GM23338 (cell line): ENCODE measurements at regions not wholly inside any gene's neighbourhood (a gene's known extent, or its start where the extent isn't known, plus 50 kb on each side); places are given as distances from the start of the nearest gene placed in this dataset.

ENCODE experiments used
- ATAC-seq: fragments of 200-7000 bp; cut with Tn5 transposase; 3 replicates; pipeline ENCODE4 v1.9.1; 2020
- DNase-seq: peaks from one replicate; pipeline ENCODE4 v3.0.0-alpha.2; 2015; ENCODE audit warnings: low spot score
- H2AFZ ChIP-seq: fragments of 200-600 bp; sonication (generic); 2 replicates; pipeline ENCODE4 v1.8.0; 2016; ENCODE audit warnings: antibody characterized with exemption, mild to moderate bottlenecking, moderate library complexity
- H3F3A ChIP-seq: fragments of 200-600 bp; sonication (generic); replicated peaks from 2 replicates; pipeline ENCODE4 v1.8.0; 2017; ENCODE audit warnings: antibody characterized with exemption, mixed run types, low read depth
- H3K27ac ChIP-seq: fragments of 200-600 bp; sonication (generic); 2 replicates; pipeline ENCODE4 v1.6.1; 2016; ENCODE audit warnings: low read depth
- H3K27me3 ChIP-seq: fragments of 200-600 bp; sonication (generic); 2 replicates; pipeline ENCODE4 v1.8.0; 2016; ENCODE audit warnings: mild to moderate bottlenecking, mixed run types, moderate library complexity; ENCODE audit not compliant: insufficient read depth
- H3K36me3 ChIP-seq: fragments of 200-600 bp; sonication (generic); 2 replicates; pipeline ENCODE4 v1.8.0; 2016; ENCODE audit warnings: mild to moderate bottlenecking; ENCODE audit not compliant: insufficient read depth
- H3K4me1 ChIP-seq: fragments of 200-600 bp; sonication (generic); 2 replicates; pipeline ENCODE4 v1.8.0; 2016; ENCODE audit warnings: mild to moderate bottlenecking, moderate library complexity; ENCODE audit not compliant: insufficient read depth
- H3K4me2 ChIP-seq: fragments of 200-600 bp; sonication (generic); 2 replicates; pipeline ENCODE4 v1.7.1; 2017; ENCODE audit warnings: mixed run types
- H3K4me3 ChIP-seq: fragments of 200-600 bp; sonication (generic); 2 replicates; pipeline ENCODE4 v1.6.1; 2016; ENCODE audit warnings: mixed run types
- H3K79me2 ChIP-seq: fragments of 200-600 bp; sonication (generic); replicated peaks from 2 replicates; pipeline ENCODE4 v1.8.0; 2017; ENCODE audit warnings: mild to moderate bottlenecking; ENCODE audit not compliant: insufficient read depth
- H3K9me2 ChIP-seq: fragments of 200-600 bp; sonication (generic); 2 replicates; pipeline ENCODE4 v1.8.0; 2017; ENCODE audit not compliant: insufficient read depth
- H4K20me1 ChIP-seq: fragments of 200-600 bp; sonication (generic); replicated peaks from 2 replicates; pipeline ENCODE4 v1.8.0; 2017; ENCODE audit warnings: mild to moderate bottlenecking; ENCODE audit not compliant: insufficient read depth
- H3K27ac Mint-ChIP-seq: 2 replicates; pipeline ENCODE4 v1.8.0; 2020; ENCODE audit warnings: inconsistent platforms, mild to moderate bottlenecking, moderate library complexity, mixed read lengths
- H3K27me3 Mint-ChIP-seq: 3 replicates; pipeline ENCODE4 v1.8.0; 2022; ENCODE audit warnings: low read depth, mild to moderate bottlenecking, moderate library complexity, mixed read lengths, inconsistent platforms; ENCODE audit not compliant: insufficient read depth, poor library complexity
- H3K36me3 Mint-ChIP-seq: 3 replicates; pipeline ENCODE4 v1.8.0; 2021; ENCODE audit warnings: low read depth, mild to moderate bottlenecking, inconsistent platforms, moderate library complexity, mixed read lengths
- H3K4me1 Mint-ChIP-seq: 3 replicates; pipeline ENCODE4 v1.8.0; 2020; ENCODE audit warnings: mild to moderate bottlenecking, inconsistent platforms, mixed read lengths
- H3K4me3 Mint-ChIP-seq: 3 replicates; pipeline ENCODE4 v1.8.0; 2021; ENCODE audit warnings: moderate library complexity, mild to moderate bottlenecking, inconsistent platforms, mixed read lengths
- H3K9me3 Mint-ChIP-seq: 3 replicates; pipeline ENCODE4 v1.8.0; 2020; ENCODE audit warnings: moderate library complexity, mild to moderate bottlenecking, inconsistent platforms, mixed read lengths
- CREB1 ChIP-seq: fragments of 250-450 bp; sonication (Bioruptor Pico); IDR thresholded peaks from 2 replicates; pipeline ENCODE4 v1.5.0; 2020; ENCODE audit warnings: low read depth, mild to moderate bottlenecking, moderate library complexity
- EZH2 ChIP-seq: fragments of 200-600 bp; sonication (generic); IDR thresholded peaks from one replicate; pipeline ENCODE4 v1.8.0; 2017; ENCODE audit warnings: antibody characterized with exemption, mild to moderate bottlenecking, low read depth; ENCODE audit not compliant: unreplicated experiment
- NANOG ChIP-seq: IDR thresholded peaks from 2 replicates; pipeline ENCODE4 v1.6.1; 2016; ENCODE audit warnings: antibody characterized with exemption, borderline replicate concordance
- STAT1 ChIP-seq: IDR thresholded peaks from one replicate; pipeline ENCODE4 v1.6.1; 2016; ENCODE audit warnings: antibody characterized with exemption; ENCODE audit not compliant: unreplicated experiment
- ZNF114 ChIP-seq: fragments of 250-450 bp; sonication (Bioruptor Pico); IDR thresholded peaks from 2 replicates; pipeline ENCODE4 v1.5.0; 2020; ENCODE audit warnings: mild to moderate bottlenecking, moderate library complexity
- TF ChIP-seq, protein P1 (sequence below): fragments of 250-450 bp; sonication (Bioruptor Pico); IDR thresholded peaks from 2 replicates; pipeline ENCODE4 v1.5.0; 2020; ENCODE audit warnings: mild to moderate bottlenecking, moderate library complexity
- TF ChIP-seq, protein P2 (sequence below), 2 experiments: fragments of 200-600 bp in 1 of 2; sonication (generic) in 1 of 2; conservative IDR thresholded peaks; 2 replicates each; pipeline versions ENCODE4 v1.5.1 to v1.6.1; 2016 to 2017; ENCODE audit warnings: antibody characterized with exemption in 2 of 2, low read depth in 2 of 2, mild to moderate bottlenecking in 2 of 2, moderate library complexity in 1 of 2
- TF ChIP-seq, protein P3 (sequence below): IDR thresholded peaks from one replicate; pipeline ENCODE4 v1.6.1; 2018; ENCODE audit warnings: antibody characterized with exemption; ENCODE audit not compliant: unreplicated experiment

DNA sequence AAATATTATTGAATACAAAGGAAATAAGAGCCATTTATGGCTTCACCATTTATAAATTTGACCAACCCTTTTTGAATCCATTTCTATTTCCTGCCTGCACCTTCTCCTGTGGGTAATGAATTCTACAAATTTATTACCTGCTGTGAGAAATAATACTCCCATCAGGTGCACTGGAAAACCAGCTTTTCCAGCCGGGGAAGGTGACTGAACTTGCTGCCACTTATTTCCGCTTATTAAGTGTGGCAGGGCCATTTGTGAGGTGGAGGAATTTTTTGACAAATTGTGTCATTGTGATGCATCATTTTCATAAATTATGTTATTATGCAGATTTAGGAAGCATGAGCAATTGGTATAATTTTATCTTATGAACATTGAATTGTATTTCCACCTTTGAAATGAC lies 151.1 kb downstream of the SQOR start:
- Histone ChIP-seq H3F3A (no peaks in the 10 kb centered on the region), H3K27me3 (no peaks in the 10 kb centered on the region), H3K4me3 (no peak overlapping the region), H3K4me1 (no peaks in the 10 kb centered on the region), H3K79me2 (no peaks in the 10 kb centered on the region), H3K36me3 (no peaks in the 10 kb centered on the region), H4K20me1 (no peaks in the 10 kb centered on the region), H3K27ac (no peak overlapping the region), H3K4me2 (no peak overlapping the region), H3K9me2 (no peaks in the 10 kb centered on the region), H2AFZ (no peak overlapping the region)
- Mint-ChIP-seq H3K9me3 (peaks cover 88% of the 10 kb centered on the region), H3K27me3 (peaks cover 2% of the 10 kb centered on the region), H3K4me3 (no peak overlapping the region), H3K27ac (no peak overlapping the region), H3K36me3 (peaks cover 3% of the 10 kb centered on the region; the same call in 1 of the 3 replicates), H3K4me1 (peaks cover 23% of the 10 kb centered on the region)
- ATAC-seq (no peak), DNase-seq (no peak)
- TF ChIP-seq EZH2: no peak
- TF ChIP-seq NANOG: no peak
- TF ChIP-seq, protein P1, sequence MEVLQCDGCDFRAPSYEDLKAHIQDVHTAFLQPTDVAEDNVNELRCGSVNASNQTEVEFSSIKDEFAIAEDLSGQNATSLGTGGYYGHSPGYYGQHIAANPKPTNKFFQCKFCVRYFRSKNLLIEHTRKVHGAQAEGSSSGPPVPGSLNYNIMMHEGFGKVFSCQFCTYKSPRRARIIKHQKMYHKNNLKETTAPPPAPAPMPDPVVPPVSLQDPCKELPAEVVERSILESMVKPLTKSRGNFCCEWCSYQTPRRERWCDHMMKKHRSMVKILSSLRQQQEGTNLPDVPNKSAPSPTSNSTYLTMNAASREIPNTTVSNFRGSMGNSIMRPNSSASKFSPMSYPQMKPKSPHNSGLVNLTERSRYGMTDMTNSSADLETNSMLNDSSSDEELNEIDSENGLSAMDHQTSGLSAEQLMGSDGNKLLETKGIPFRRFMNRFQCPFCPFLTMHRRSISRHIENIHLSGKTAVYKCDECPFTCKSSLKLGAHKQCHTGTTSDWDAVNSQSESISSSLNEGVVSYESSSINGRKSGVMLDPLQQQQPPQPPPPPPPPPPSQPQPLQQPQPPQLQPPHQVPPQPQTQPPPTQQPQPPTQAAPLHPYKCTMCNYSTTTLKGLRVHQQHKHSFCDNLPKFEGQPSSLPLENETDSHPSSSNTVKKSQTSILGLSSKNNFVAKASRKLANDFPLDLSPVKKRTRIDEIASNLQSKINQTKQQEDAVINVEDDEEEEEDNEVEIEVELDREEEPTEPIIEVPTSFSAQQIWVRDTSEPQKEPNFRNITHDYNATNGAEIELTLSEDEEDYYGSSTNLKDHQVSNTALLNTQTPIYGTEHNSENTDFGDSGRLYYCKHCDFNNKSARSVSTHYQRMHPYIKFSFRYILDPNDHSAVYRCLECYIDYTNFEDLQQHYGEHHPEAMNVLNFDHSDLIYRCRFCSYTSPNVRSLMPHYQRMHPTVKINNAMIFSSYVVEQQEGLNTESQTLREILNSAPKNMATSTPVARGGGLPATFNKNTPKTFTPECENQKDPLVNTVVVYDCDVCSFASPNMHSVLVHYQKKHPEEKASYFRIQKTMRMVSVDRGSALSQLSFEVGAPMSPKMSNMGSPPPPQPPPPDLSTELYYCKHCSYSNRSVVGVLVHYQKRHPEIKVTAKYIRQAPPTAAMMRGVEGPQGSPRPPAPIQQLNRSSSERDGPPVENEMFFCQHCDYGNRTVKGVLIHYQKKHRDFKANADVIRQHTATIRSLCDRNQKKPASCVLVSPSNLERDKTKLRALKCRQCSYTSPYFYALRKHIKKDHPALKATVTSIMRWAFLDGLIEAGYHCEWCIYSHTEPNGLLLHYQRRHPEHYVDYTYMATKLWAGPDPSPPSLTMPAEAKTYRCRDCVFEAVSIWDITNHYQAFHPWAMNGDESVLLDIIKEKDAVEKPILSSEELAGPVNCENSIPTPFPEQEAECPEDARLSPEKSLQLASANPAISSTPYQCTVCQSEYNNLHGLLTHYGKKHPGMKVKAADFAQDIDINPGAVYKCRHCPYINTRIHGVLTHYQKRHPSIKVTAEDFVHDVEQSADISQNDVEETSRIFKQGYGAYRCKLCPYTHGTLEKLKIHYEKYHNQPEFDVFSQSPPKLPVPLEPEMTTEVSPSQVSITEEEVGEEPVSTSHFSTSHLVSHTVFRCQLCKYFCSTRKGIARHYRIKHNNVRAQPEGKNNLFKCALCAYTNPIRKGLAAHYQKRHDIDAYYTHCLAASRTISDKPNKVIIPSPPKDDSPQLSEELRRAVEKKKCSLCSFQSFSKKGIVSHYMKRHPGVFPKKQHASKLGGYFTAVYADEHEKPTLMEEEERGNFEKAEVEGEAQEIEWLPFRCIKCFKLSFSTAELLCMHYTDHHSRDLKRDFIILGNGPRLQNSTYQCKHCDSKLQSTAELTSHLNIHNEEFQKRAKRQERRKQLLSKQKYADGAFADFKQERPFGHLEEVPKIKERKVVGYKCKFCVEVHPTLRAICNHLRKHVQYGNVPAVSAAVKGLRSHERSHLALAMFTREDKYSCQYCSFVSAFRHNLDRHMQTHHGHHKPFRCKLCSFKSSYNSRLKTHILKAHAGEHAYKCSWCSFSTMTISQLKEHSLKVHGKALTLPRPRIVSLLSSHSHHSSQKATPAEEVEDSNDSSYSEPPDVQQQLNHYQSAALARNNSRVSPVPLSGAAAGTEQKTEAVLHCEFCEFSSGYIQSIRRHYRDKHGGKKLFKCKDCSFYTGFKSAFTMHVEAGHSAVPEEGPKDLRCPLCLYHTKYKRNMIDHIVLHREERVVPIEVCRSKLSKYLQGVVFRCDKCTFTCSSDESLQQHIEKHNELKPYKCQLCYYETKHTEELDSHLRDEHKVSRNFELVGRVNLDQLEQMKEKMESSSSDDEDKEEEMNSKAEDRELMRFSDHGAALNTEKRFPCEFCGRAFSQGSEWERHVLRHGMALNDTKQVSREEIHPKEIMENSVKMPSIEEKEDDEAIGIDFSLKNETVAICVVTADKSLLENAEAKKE (CRISPR knock-in tag): no peak

DNA sequence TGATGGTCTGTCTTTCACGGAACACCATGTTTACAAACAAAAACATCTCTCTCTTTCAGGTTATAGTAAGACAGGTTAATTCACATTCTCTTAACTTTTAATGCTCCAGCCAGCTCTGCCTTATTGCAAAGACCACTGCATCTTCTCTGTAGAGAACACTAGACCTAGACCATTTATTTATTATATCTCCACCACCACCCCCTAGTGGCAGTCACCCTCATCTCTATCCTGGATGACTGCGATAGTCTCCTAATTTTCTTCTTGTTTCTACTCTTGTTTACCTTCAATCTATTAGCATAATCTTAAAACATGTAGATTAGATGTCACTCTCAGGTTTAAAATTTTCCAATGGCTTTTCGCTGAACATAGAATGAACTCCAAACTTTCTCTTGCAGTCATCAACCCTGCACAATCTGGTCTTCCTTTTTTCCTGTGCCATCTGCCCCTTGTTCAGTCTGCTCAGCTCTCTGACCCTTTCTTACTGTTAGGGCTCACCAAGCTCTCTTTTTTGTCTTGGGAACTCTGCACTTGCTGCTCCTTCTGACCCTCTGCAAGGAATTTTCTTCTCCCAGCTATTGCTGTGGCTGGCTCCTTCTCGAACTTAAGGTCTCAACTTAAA lies 155.6 kb downstream of the SQOR start:
- Histone ChIP-seq H3K36me3 (no peaks in the 10 kb centered on the region), H3K27ac (no peak overlapping the region), H3K27me3 (no peaks in the 10 kb centered on the region), H3K4me1 (no peaks in the 10 kb centered on the region), H2AFZ (no peak overlapping the region), H3K79me2 (no peaks in the 10 kb centered on the region), H3K4me3 (no peak overlapping the region), H3K4me2 (no peak overlapping the region), H3K9me2 (no peaks in the 10 kb centered on the region), H3F3A (no peaks in the 10 kb centered on the region), H4K20me1 (no peaks in the 10 kb centered on the region)
- DNase-seq (peak; percentile 72), ATAC-seq (peak; percentile 80)
- H3K4me3 Mint-ChIP-seq: no peak overlapping the region
- H3K27me3 Mint-ChIP-seq: no peaks in the 10 kb centered on the region
- peaks cover 89% of the 10 kb centered on the region for H3K9me3 Mint-ChIP-seq
- no peak overlapping the region for H3K27ac Mint-ChIP-seq
- H3K4me1 Mint-ChIP-seq: no peaks in the 10 kb centered on the region; the same call in 2 of the 3 replicates
- peaks cover 9% of the 10 kb centered on the region; the same call in 1 of the 3 replicates for H3K36me3 Mint-ChIP-seq
- TF ChIP-seq, protein P2, sequence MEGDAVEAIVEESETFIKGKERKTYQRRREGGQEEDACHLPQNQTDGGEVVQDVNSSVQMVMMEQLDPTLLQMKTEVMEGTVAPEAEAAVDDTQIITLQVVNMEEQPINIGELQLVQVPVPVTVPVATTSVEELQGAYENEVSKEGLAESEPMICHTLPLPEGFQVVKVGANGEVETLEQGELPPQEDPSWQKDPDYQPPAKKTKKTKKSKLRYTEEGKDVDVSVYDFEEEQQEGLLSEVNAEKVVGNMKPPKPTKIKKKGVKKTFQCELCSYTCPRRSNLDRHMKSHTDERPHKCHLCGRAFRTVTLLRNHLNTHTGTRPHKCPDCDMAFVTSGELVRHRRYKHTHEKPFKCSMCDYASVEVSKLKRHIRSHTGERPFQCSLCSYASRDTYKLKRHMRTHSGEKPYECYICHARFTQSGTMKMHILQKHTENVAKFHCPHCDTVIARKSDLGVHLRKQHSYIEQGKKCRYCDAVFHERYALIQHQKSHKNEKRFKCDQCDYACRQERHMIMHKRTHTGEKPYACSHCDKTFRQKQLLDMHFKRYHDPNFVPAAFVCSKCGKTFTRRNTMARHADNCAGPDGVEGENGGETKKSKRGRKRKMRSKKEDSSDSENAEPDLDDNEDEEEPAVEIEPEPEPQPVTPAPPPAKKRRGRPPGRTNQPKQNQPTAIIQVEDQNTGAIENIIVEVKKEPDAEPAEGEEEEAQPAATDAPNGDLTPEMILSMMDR (conservative IDR thresholded peaks at IDR 0.05; ENCODE audit: low read depth in 2 of 2): peak; percentile 62 to 77
- TF ChIP-seq EZH2 (no peak), STAT1 (no peak), NANOG (no peak), ZNF114 (CRISPR knock-in tag) (no peak), CREB1 (CRISPR knock-in tag) (no peak)
- TF ChIP-seq, protein P3, sequence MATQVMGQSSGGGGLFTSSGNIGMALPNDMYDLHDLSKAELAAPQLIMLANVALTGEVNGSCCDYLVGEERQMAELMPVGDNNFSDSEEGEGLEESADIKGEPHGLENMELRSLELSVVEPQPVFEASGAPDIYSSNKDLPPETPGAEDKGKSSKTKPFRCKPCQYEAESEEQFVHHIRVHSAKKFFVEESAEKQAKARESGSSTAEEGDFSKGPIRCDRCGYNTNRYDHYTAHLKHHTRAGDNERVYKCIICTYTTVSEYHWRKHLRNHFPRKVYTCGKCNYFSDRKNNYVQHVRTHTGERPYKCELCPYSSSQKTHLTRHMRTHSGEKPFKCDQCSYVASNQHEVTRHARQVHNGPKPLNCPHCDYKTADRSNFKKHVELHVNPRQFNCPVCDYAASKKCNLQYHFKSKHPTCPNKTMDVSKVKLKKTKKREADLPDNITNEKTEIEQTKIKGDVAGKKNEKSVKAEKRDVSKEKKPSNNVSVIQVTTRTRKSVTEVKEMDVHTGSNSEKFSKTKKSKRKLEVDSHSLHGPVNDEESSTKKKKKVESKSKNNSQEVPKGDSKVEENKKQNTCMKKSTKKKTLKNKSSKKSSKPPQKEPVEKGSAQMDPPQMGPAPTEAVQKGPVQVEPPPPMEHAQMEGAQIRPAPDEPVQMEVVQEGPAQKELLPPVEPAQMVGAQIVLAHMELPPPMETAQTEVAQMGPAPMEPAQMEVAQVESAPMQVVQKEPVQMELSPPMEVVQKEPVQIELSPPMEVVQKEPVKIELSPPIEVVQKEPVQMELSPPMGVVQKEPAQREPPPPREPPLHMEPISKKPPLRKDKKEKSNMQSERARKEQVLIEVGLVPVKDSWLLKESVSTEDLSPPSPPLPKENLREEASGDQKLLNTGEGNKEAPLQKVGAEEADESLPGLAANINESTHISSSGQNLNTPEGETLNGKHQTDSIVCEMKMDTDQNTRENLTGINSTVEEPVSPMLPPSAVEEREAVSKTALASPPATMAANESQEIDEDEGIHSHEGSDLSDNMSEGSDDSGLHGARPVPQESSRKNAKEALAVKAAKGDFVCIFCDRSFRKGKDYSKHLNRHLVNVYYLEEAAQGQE: no peak
